ENCODE measurements at regions not wholly inside any gene's neighbourhood (a gene's known extent, or its start where the extent isn't known, plus 50 kb on each side); places are given as distances from the start of the nearest gene placed in this dataset.

DNA sequence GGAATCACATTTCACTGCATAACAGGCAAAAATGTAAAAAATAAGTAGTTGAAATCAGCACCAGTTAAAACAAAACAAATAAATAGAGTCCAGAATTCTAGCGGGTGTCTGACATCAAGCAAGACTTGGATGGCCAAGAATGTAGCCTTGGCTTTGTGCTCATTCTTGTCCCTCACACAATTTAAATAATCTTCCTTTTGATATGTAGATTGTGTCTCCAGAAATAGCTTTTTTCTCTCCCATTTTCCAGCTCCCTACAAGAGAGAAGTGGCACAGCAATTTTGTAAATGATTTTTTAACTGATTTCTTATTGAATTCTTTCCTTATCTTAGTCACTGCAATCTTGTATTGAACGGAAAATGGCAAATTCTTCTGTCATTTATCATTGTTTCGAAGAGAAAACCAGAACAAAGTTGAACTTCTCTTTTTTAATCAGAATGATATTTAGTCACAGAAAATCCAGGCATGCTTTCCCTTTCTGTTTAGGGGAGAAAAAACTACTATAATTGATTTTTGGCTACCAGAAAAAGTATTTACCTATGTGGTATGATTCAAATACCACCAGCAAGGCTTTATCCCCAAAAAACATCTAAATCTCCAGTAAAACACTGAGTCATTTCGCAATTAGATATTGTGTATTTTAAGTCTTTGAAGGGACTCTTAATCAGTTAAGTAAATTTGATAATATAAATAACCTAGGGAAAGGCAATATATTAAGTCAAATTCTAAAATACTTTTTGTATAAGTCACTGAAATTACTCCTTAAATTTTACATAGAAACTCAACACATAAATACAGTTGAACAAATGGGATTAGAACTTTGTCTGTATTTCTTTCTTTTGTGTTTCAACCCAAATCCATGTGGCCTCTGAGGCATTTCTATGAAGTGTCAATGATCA lies 481.7 kb downstream of the GBE1 start:
- DNase-seq (ENCODE audit: low spot score) = no peak

DNA sequence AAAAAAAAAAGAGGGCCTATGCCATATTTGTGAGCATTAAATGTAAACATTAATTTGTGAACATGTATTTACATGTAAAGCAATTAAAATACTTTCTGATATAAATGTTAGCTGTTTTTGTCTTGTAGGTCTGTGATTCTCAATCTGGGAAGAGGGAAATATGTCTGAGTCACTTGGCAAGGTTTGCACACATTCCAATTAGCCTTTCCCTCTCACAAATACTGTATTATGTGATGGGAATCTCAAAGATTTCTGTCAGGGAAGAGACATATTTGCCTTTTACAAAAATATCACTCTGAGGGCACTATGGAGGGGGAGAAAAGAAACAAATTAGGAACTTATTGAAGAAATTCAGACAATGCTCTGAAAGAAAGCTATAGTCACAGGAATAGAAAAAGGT lies 483.6 kb downstream of the GBE1 start:
- no peak for DNase-seq (ENCODE audit: low spot score)

DNA sequence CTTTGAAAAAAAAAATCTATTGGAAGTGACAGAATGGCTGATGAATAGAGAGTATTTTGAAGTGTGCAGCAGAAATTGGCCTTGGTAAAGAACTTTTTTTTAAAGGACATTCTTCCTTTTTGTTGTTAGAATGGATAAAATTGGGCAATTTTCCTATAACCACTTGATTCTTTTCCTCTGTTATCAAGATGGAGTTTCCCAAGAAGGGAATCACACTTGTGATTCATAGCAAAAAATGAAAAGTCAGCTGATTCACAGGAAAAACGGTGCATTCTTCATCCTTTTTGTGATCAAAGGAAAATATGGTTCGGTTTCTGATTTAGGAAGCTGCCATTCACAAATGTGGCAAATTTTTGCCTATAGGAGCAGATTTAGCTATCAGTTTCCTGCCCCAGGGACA lies 486.8 kb downstream of the GBE1 start:
- DNase-seq (ENCODE audit: low spot score) = no peak

DNA sequence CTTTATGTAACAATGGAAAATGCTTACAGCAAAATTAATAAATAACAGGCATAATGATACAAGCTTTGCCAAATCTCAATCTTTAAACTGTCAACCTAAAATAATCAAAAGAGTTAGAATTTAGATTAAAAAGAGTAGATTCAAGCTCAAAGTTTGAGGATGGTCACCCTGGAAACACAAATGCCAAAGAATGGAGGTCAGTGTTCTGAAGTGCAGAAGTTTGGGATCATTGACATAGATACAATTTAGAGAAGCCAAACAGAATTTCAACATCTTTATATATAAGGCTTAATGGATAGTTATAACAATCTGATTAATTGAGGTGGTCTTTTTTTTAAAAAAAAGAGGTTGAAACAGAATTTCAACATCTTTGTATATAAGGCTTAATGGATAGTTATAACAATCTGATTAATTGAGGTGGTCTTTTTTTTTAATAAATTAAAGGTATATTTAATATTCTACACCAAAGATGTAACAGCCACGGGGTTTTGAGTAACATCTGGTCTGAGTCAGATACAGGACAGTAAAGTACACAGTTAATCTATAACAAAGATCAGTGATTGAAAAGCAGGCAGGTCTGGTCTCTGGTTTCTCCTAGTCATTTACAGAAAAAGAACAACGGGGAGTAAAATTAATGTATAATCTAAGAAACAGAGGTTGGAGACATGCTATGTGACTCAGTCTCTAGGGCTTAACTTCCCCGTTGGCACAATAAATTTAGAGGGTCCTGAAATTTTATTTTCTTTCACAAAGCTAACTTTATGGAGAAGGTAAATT lies 490.7 kb downstream of the GBE1 start:
- no peak for DNase-seq (ENCODE audit: low spot score)

DNA sequence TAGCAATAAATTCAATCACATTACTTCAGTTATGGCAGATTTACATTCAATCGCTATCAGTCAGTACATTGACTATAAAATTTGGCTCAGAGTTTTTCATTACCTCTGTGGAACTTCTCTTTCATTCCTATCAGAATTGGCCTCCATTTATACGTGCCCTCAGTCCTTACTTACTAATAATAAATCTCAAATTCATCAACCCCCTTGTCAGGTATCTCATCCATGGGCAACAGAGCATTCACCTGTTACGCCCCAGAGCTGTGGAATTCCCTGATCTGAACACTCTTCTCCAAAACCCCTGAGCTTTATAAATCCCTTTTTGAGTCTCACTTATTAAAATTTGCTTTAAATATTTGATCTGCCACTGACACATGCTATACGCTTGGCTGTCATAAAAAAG lies 492.9 kb downstream of the GBE1 start:
- no peak for DNase-seq (ENCODE audit: low spot score)

DNA sequence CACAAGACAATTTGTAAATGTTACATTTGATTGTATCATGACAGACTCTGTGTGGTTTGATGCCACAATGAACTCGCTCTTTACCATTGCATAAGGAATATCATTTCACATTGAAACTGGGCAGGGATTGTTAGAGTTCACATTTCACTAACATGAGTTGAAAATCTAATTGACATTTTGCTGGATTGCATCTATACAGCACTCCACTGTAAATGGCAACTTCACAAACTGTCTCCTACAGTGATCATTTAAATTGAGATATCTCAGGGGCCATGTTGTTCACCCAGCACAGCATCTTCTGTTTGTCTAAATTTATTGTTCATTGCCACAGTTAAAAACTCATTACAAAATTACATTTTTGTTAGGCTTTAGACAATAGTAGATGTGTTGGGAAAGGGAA lies 499.4 kb downstream of the GBE1 start:
- no peak for DNase-seq (ENCODE audit: low spot score)

DNA sequence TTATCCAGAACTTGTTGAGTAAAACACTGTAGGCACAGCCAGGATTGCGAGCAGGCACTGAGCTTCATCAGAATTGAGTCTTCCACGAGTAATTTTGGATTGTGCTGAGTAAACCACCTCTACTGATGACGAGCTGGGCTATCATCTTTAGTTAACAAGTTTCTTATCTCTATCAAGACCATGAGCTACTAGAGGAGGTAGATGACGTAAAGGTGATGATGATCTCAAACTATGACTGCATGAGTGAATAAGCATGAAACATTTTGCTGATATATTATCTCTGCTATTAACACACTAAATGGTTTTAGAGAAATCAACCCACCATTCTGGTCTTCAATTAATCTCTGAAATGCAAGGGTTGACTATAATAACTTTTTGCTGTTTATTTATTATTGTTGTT lies 506.0 kb downstream of the GBE1 start:
- no peak for DNase-seq (ENCODE audit: low spot score)

DNA sequence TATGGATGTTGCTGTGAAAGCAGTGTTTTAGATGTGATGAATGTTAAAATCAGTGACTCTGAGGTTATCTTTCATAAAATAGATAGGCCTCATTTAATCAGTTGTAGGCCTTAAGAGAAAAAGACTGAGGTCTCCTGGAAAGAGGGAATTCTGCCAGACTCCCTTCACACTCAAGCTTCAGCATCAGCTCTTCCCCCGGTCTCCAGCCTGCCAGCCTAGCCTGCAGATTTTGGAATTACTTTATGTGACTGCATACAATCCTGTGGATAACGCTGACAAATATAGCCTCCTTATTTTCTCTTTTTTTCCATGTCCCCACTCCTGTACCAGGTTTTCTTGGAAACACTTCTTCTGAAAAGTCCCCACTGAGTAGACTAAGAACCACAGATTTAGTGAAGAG lies 510.3 kb downstream of the GBE1 start:
- no peak for DNase-seq (ENCODE audit: low spot score)

DNA sequence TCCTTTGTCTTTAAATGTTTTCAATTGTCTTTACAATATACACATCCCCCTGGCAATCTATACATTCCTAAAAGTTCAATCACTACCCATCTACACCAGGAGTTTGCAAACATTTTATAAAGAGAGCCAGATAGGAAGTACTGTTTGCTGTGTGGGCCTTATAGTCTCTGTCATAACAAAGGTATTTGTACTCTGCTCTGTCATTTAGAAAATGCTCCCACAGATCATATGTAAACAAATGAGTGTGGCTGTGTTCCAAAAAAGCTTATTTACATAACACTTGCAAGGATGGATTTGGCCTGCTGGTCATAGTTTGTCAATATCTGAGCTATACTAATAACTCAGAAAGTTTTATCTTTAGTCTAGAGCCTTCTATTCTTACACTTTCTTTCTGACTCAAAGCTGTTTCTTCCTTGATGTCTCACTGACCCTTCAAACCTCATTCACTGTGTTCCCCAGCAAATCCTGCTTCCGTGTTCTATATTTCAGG lies 511.9 kb downstream of the GBE1 start:
- no peak for DNase-seq (ENCODE audit: low spot score)

DNA sequence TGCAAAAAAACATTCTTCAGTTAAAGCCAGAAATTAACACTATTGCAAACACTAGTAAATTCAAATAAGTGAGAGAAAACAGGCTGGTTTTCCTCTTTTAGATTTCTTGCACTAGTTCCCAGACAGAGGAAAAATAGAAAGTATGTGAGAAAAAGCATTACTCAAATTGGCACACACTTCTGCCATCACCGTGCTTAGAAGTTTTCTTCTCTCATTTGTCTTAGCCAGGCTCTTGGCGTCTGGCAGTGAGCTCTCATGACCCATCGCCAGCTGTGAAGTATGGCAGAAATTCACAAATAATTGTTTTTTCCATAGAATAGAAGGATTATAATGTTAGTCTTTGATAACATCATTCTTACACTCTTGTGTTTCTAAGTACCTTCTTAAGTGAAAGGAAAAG lies 515.9 kb downstream of the GBE1 start:
- DNase-seq (ENCODE audit: low spot score) = no peak

DNA sequence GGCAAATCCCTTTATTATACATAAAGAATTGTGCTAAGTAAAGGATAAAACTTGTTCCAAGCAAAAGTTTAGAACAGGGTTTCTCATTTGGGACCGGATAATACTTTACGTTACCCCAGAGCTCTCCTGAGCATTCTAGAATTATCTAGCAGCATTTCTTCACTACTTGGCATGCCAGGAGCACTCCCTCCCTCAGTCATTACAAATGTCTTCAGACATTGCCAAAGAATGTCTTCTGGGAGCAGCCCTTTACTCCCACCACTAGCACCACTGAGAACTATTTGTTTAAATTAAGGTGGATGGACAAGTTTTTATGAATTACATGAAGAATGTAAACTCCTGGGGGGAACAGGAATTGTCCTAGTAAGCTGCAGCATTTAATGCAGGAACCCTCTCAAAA lies 516.4 kb downstream of the GBE1 start:
- no peak for DNase-seq (ENCODE audit: low spot score)

DNA sequence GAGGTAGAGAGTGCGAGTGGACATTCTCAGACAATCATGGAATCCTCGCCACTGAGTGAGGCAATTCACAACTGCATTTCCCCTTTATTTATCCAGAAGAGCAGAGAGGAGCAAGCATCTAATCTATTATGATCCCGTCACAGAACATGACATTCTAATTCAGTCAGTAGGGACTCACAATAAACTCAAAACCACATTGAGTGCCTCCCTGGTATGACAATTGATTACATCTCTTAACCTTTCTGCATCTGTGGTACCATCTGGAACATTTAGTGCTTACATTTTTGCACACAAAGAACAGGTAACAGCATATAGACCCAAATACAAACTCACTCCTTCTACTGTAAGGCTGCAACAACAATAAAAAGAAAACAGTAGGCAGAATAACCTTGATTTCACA lies 517.2 kb downstream of the GBE1 start:
- no peak for DNase-seq (ENCODE audit: low spot score)

DNA sequence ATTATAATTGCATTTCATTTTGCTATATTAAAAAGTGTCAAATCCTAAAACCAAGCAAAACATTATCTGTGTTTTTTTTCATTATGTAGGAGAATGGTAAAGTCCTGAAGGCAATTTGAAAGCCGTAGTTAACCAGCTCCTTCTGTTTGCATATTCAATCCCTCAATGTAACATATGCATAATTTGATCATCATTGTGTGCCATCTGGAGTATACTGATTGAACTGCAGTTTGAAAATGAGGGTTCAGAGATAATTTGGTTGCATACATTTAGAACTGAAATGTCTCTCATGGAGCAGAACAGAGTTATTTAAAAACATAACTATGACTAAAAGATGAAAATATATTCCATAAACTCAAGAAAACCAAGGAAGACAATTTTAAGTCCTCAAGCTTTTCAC lies 518.6 kb downstream of the GBE1 start:
- DNase-seq (ENCODE audit: low spot score) = no peak

DNA sequence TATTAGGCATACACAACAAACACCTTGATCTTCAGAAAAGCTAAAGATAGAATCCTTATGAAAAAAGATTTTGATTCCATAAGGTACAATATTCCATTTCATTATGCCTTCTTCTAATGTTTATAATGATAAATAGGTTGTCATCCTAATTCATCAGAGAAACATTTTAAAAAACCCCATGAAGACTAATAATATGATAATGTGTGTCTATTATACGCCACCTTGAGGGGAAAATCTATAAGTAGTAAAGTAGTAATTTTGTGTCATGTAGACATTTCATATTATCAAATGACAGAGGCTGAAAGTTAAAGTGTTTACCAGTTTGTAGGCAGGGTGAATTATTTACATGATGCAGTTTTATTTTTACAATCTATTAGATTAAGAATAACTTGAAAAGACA lies 524.3 kb downstream of the GBE1 start:
- DNase-seq (ENCODE audit: low spot score) = no peak

DNA sequence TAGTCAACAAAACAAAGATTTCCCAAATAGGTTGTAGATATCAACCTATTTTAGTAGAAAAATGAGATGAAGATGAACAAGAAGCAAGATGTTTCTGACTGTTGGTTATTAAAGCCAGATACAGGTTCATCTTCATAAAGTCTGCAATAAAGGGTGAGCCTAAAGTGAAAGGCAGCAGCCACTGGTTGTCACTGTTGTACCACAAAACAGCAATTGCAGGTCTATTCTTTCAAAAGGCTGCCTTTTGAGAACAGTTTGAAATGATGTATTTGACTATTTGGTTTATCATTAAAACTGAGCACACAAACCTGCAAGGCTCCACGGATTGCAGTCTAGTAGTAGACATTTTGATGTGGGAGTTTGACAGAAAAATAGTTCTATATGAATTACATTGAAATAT lies 543.4 kb downstream of the GBE1 start:
- no peak for DNase-seq (ENCODE audit: low spot score)

DNA sequence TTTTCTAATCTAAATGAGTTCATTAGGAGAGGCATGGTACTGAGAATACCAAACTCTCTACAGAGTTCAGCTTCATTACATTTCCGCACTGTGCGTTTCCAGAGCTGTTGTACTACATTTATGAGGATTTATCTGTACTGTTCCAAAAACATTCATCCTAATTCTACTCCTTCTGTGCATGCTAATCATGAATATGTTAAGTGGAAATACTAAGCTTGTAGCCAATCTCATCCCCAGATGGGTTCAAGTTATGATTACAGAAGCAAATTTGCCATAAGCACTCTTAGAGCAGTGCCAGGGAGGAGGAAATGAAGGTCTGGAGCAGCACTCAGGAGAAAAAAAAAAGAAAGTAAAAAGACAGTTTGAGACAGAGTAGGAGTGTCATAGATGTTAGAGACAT lies 544.3 kb downstream of the GBE1 start:
- no peak for DNase-seq (ENCODE audit: low spot score)

DNA sequence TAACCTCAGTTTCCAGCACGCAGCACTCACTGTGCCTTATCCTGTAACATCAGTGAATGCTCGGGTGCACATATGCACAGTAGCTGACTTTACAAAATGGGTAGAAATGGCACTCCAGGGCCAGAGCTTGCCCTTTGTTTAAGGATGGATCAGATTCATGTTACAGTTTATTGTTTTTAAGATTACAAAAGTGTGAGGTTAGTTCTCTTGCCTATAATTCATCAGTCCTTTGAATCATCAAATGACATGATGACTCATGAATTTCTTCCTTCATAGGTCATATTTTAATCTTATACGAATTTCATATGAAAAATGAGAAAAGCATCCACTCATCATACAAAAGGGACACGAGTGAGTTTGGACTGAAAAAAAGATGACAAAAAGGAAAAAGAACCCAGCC lies 545.3 kb downstream of the GBE1 start:
- DNase-seq (ENCODE audit: low spot score) = no peak

DNA sequence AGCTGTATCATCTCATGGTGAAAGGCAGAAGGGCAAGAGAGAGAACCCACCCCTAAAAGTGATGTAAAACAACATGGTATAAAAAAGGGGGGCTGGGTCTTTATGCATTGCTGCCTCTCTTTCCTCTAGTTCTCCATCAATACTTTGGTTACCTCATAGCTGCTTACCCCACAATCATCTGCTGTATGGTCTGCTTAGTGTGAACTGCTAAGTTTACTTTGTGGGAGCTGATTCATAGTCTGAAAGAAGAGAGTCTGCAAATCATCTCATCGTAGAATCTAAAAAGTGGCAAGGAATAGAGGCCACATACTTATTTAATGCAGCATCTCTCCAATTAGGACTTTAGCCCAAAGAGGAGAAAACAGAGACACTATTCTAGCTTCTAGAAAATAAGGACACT lies 546.8 kb downstream of the GBE1 start:
- no peak for DNase-seq (ENCODE audit: low spot score)

DNA sequence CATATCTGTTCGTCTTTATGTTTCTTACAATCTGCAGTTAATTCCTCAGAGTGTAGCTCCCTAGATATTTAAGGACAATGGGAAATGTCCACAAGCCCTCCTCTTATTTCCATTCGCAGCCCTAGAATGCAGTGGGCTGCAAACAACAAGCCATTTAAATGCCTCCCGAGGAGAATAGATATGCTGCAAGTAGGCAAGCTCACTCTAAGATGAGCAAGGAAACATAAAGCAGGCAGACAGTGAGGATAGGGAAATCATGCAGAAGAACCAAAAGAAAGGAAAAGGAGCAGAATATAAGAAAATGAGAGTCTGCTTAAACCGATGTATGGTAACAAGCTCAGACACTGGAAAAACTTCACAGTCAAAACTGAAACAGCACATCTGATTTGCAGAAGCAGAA lies 561.9 kb downstream of the GBE1 start:
- DNase-seq (ENCODE audit: low spot score) = no peak

DNA sequence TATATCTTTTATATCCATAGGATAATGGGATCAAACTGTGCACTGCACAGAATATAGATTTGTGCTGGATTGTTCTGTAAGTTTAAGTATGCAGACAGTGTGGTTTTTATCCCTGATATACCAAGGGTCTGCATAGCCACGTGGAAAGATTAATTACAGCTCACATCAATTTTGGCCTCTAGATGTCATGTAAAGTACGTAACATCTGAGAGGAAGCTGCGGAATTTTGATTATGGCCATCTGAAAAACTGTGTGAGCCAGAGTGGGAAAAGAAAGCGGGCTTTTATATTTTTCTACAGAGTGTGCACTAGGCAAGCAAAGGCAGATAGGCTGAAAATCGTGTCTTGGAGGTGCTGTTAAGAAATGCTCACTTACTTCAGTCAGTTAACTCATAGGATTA lies 562.7 kb downstream of the GBE1 start:
- no peak for DNase-seq (ENCODE audit: low spot score)

DNA sequence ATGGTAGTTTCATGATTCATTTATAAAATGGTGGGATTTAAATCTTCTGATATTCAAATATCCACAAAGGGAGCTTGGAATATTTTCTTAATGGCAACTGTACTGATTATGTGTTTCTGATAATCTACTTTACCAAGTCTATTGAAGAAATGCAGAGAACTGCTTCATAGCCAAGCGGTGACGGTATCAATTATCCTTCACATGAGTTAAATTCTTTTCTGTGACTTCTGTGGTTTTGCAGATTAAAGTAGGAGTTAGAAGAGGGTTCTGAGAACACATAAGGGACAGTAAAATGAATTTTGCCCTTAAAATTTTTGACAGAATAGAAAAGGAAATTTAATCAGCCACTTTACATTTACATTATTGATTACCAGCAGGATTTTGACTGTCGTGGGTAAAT lies 563.2 kb downstream of the GBE1 start:
- DNase-seq (ENCODE audit: low spot score) = no peak

DNA sequence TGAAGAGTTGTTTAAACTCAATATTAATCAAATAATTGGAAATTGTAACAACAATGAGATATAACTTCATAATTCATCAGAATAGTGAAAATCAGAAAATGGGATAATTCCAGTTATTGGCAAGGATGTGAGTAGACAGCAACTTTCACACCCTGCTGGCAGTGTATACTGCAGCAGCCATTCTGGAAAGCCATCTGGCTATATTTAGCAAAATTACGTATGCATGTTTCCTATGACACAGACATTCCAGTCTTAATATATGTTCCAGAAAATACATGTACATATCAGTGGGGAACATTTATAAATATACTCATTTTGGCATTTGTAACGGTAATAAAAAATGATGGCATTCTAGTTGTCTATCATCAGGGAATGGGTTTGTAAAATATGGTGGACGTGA lies 564.1 kb downstream of the GBE1 start:
- DNase-seq (ENCODE audit: low spot score) = no peak

DNA sequence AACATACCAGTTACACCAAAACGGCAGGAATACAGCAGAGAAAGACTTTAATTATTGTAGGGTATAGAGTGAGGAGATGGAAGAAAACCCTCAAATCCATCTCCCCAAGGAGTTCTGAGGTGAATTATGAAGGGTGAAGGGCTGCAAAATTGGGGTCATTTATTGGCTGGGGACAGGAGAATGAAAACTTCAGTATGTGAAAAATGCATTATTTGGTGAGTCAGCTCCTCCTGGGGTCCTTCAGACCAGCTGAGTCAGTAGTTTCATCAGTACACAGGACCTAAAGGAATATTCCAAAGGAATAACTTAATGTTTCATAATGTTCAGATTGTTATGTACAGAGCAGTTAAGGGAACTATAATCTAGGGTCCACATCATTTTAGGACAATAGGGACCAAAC lies 566.0 kb downstream of the GBE1 start:
- no peak for DNase-seq (ENCODE audit: low spot score)

DNA sequence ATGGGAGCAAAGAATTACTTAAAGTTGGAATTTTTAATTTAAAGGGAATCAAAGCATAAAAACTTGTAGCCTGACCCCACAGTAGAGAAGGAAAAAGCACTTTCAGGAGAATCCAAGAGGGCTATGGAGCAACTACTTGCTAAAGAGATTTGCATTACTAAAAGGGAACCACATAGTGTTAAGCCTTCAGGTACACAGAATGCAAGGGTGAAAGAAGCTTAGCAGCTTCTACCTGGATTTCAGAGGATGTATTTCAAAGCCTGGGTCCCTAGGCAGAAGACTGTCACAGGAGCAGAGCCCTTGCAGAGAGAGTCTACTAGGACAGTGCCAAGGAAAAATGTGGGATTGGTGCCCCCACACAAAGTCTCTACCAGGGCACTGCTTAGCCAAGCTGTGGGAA lies 575.0 kb downstream of the GBE1 start:
- no peak for DNase-seq (ENCODE audit: low spot score)

All from hematopoietic multipotent progenitor cell treated with erythropoietin and hydrocortisone succinate and interleukin-3 and kit ligand, for 17 days (in vitro differentiated cells).